GM13976 (cell line): ENCODE measurements at regions not wholly inside any gene's neighbourhood (a gene's known extent, or its start where the extent isn't known, plus 50 kb on each side); places are given as distances from the start of the nearest gene placed in this dataset.

Experiments
- DNase-seq: peaks from one replicate; pipeline ENCODE4 v3.0.0; 2012; ENCODE audit warnings: low spot score
- in situ Hi-C: fragments of 300-500 bp; cut with MboI; formaldehyde crosslinking; loops from one replicate; pipeline ENCODE4 v1.12.0; 2022; ENCODE audit warnings: low sequenced_read_pairs, mixed read lengths, inconsistent platforms; ENCODE audit not compliant: unreplicated experiment
- TF ChIP-seq, protein P1 (sequence below): IDR thresholded peaks from 2 replicates; pipeline ENCODE4 v1.5.1; 2012; ENCODE audit warnings: borderline replicate concordance, mild to moderate bottlenecking; ENCODE audit not compliant: insufficient read depth; ENCODE audit errors: extremely low read depth, missing control alignments, control extremely low read depth

DNA sequence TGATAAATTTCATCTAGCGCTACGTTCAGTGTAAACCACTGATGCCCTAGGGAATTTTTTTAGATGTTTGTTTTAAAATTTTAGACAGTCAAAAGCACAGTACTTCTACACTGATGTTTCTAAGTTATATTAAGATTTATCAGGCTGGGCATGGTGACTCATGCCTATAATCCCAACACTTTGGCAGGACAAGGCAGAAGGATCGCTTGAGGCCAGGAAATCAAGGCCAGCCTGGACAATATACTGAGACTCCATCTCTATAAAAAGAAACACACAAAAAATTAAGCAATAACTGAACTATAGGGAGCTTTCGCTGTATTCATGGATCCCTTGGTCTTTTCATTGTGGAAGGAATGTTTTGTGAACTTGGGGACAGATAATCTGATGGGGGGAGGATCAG lies 50.6 kb upstream of the MAPRE2 start:
- TF ChIP-seq, protein P1, sequence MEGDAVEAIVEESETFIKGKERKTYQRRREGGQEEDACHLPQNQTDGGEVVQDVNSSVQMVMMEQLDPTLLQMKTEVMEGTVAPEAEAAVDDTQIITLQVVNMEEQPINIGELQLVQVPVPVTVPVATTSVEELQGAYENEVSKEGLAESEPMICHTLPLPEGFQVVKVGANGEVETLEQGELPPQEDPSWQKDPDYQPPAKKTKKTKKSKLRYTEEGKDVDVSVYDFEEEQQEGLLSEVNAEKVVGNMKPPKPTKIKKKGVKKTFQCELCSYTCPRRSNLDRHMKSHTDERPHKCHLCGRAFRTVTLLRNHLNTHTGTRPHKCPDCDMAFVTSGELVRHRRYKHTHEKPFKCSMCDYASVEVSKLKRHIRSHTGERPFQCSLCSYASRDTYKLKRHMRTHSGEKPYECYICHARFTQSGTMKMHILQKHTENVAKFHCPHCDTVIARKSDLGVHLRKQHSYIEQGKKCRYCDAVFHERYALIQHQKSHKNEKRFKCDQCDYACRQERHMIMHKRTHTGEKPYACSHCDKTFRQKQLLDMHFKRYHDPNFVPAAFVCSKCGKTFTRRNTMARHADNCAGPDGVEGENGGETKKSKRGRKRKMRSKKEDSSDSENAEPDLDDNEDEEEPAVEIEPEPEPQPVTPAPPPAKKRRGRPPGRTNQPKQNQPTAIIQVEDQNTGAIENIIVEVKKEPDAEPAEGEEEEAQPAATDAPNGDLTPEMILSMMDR, result no peak
- in situ Hi-C loops, result no loop called here
- no peak for DNase-seq

- TF ChIP-seq, protein P1, result no peak
- no peak for DNase-seq
- in situ Hi-C loops, result no loop called here
Measured at GRCh38 chr18:34991152-34991551, 50.1 kb upstream of the MAPRE2 start.
